Sigmoid colon (tissue), 4 donors: ENCODE measurements at regions not wholly inside any gene's neighbourhood (a gene's known extent, or its start where the extent isn't known, plus 50 kb on each side); places are given as distances from the start of the nearest gene placed in this dataset.

Experiments used
- EP300 ChIP-seq, 4 donors: sonication (generic); formaldehyde crosslinking; IDR thresholded peaks; one replicate each; pipeline ENCODE4 v1.6.1; 2017; ENCODE audit warnings: antibody characterized with exemption in 4 of 4
- POLR2A ChIP-seq, 2 donors: fragments of 450-650 bp; IDR thresholded peaks; one replicate each; pipeline ENCODE4 v1.6.1; 2016; ENCODE audit warnings: antibody characterized with exemption in 2 of 2, mild to moderate bottlenecking in 2 of 2, moderate library complexity in 2 of 2
- TF ChIP-seq, protein P1 (sequence below), 4 experiments: fragments of 450-650 bp in 3 of 4; fragments of 200-600 bp in 1 of 4; IDR thresholded peaks; one replicate each; pipeline ENCODE4 v1.5.1; 2016 to 2019; ENCODE audit warnings: antibody characterized with exemption in 4 of 4, mild to moderate bottlenecking in 3 of 4, moderate library complexity in 2 of 4

DNA sequence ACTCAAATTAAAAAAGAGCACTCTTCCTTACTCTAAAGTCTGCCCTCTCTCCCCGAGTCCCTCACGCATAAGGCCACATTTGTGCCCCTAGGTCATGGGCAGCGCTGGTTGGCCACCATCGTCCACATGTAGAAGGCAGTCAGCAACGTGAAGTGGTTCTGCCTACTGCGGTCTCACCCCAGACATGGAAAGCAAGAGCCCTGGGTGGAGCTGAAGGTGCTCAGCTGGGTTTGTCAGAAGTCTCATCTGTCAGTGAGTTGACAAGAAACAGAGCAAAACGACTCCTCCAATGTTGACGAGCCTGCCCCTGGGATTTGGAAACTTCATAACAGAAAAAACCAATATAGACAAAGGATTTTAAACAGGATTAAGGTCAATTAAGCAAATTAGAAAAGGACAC is 192.3 kb upstream of the PRSS58 start:
- TF ChIP-seq POLR2A (IDR thresholded peaks at IDR 0.05), result no peak
- TF ChIP-seq, protein P1, sequence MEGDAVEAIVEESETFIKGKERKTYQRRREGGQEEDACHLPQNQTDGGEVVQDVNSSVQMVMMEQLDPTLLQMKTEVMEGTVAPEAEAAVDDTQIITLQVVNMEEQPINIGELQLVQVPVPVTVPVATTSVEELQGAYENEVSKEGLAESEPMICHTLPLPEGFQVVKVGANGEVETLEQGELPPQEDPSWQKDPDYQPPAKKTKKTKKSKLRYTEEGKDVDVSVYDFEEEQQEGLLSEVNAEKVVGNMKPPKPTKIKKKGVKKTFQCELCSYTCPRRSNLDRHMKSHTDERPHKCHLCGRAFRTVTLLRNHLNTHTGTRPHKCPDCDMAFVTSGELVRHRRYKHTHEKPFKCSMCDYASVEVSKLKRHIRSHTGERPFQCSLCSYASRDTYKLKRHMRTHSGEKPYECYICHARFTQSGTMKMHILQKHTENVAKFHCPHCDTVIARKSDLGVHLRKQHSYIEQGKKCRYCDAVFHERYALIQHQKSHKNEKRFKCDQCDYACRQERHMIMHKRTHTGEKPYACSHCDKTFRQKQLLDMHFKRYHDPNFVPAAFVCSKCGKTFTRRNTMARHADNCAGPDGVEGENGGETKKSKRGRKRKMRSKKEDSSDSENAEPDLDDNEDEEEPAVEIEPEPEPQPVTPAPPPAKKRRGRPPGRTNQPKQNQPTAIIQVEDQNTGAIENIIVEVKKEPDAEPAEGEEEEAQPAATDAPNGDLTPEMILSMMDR (IDR thresholded peaks at IDR 0.05), result no peak
- TF ChIP-seq EP300 (IDR thresholded peaks at IDR 0.05), result no peak
